ENCODE measurements at regions not wholly inside any gene's neighbourhood (a gene's known extent, or its start where the extent isn't known, plus 50 kb on each side); places are given as distances from the start of the nearest gene placed in this dataset.

DNA sequence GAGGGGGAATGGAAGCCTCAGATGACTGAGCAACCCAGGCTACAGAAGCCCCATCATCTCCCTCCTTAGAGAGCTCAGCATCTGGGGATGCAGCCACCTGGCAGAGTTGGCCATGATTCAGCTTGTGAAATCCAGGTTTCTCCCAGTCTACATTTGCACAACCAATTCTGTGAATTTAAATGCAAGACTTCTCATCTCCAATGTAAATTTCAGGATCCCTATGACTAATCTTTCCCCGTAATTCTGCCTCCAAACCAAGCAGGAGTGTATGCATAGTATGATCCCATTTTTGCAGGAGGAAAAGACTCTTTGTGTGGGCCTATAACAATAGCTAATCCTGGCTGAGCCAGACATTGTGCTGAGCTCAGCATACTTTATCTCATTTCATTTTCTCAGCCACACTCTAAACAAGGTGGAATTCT lies 59.6 kb upstream of the IL17B start:
- no peaks in the 10 kb centered on the region for H3K9me3 ChIP-seq (ENCODE audit: control insufficient read depth in 1 of 2, insufficient read depth in 1 of 2, low read depth in 1 of 2, low read length in 2 of 2)
- RAD21 ChIA-PET (ENCODE audit: low non-redundant PET in 1 of 2, low total read pairs in 2 of 2, uncharacterized antibody in 2 of 2, unreplicated experiment in 2 of 2), result no interaction called here
- H3K9me2 ChIP-seq (ENCODE audit: insufficient read depth), result no peaks in the 10 kb centered on the region
- no peak for ATAC-seq
- no peaks in the 10 kb centered on the region for H3K27me3 ChIP-seq (ENCODE audit: insufficient read depth, low read length)
- POLR2A ChIA-PET, result interaction anchor here (1.7 to 4.6 kb wide), 3 partner anchors 9 to 124 kb away, joined by 4 to 32 read pairs (median 7); partner anchors contain the start of gene CSNK1A1
- H3K27ac ChIP-seq (ENCODE audit: low read depth, low read length), result no peak overlapping the region
- DNase-seq (ENCODE audit: low read depth, low spot score), result no peak
- intact Hi-C loops (cut with micrococcal nuclease), result no loop called here
- TF ChIP-seq, protein P1, sequence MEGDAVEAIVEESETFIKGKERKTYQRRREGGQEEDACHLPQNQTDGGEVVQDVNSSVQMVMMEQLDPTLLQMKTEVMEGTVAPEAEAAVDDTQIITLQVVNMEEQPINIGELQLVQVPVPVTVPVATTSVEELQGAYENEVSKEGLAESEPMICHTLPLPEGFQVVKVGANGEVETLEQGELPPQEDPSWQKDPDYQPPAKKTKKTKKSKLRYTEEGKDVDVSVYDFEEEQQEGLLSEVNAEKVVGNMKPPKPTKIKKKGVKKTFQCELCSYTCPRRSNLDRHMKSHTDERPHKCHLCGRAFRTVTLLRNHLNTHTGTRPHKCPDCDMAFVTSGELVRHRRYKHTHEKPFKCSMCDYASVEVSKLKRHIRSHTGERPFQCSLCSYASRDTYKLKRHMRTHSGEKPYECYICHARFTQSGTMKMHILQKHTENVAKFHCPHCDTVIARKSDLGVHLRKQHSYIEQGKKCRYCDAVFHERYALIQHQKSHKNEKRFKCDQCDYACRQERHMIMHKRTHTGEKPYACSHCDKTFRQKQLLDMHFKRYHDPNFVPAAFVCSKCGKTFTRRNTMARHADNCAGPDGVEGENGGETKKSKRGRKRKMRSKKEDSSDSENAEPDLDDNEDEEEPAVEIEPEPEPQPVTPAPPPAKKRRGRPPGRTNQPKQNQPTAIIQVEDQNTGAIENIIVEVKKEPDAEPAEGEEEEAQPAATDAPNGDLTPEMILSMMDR (IDR thresholded peaks at IDR 0.05 in 2 of 3, conservative IDR thresholded peaks at IDR 0.05 in 1 of 3; ENCODE audit: borderline replicate concordance in 1 of 3, insufficient read depth in 1 of 3, low read depth in 2 of 3, low read length in 2 of 3), result no peak
- no peak for TF ChIP-seq SRF (IDR thresholded peaks at IDR 0.05; ENCODE audit: low read depth)
- TF ChIP-seq REST (IDR thresholded peaks at IDR 0.05; ENCODE audit: low read depth), result no peak
- no peak for TF ChIP-seq POLR2A (IDR thresholded peaks at IDR 0.05; ENCODE audit: borderline replicate concordance, extremely low read depth, insufficient read depth, insufficient read length)
- no peak for TF ChIP-seq RAD21 (IDR thresholded peaks at IDR 0.05; ENCODE audit: low read depth)
- TF ChIP-seq, protein P2, sequence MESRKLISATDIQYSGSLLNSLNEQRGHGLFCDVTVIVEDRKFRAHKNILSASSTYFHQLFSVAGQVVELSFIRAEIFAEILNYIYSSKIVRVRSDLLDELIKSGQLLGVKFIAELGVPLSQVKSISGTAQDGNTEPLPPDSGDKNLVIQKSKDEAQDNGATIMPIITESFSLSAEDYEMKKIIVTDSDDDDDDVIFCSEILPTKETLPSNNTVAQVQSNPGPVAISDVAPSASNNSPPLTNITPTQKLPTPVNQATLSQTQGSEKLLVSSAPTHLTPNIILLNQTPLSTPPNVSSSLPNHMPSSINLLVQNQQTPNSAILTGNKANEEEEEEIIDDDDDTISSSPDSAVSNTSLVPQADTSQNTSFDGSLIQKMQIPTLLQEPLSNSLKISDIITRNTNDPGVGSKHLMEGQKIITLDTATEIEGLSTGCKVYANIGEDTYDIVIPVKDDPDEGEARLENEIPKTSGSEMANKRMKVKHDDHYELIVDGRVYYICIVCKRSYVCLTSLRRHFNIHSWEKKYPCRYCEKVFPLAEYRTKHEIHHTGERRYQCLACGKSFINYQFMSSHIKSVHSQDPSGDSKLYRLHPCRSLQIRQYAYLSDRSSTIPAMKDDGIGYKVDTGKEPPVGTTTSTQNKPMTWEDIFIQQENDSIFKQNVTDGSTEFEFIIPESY (IDR thresholded peaks at IDR 0.05; ENCODE audit: extremely low read depth, insufficient replicate concordance, low read length), result no peak
- TF ChIP-seq ZNF274 (IDR thresholded peaks at IDR 0.05; ENCODE audit: low read depth, low read length), result no peak
- no peak for TF ChIP-seq CEBPB (IDR thresholded peaks at IDR 0.05; ENCODE audit: low read depth)
- no peak for TF ChIP-seq EZH2 (IDR thresholded peaks at IDR 0.05)
- TF ChIP-seq JUND (IDR thresholded peaks at IDR 0.05), result no peak
- no peak for TF ChIP-seq EGR1 (IDR thresholded peaks at IDR 0.05; ENCODE audit: low read depth)
- no peaks in the 10 kb centered on the region for H3K36me3 ChIP-seq (ENCODE audit: control insufficient read depth in 1 of 2, insufficient read depth in 2 of 2, low read length in 2 of 2)
- peak overlapping the region; percentile 29 for H2AFZ ChIP-seq (ENCODE audit: low read depth, low read length, poor library complexity, severe bottlenecking)
- H3K79me2 ChIP-seq (ENCODE audit: insufficient read depth, low read length), result no peaks in the 10 kb centered on the region
- BruUV-seq (replicated peaks), result no TSS peak
- H3K4me2 ChIP-seq (ENCODE audit: low read length), result peak overlapping the region; percentile 43
- CTCF ChIA-PET, result interaction anchor here (1.0 to 5.6 kb wide), 7 partner anchors 9 to 180 kb away, joined by 3 to 34 read pairs (median 4); no protein-coding TSS in a partner anchor
- H4K20me1 ChIP-seq (ENCODE audit: insufficient read depth), result no peaks in the 10 kb centered on the region
- H3K4me1 ChIP-seq (ENCODE audit: control insufficient read depth in 1 of 2, insufficient read depth in 2 of 2, low read length in 2 of 2), result peaks cover 29 to 63% of the 10 kb centered on the region in 2 experiments
- H3K9ac ChIP-seq (ENCODE audit: low read length), result peak overlapping the region; percentile 30; the same call in 1 of the 2 replicates
- no peak overlapping the region for H3K4me3 ChIP-seq (replicated peaks in 1 of 2; ENCODE audit: low read depth in 1 of 2, low read length in 2 of 2)

All from HCT116 (cell line).